IMR-90 (cell line): ENCODE measurements at regions not wholly inside any gene's neighbourhood (a gene's known extent, or its start where the extent isn't known, plus 50 kb on each side); places are given as distances from the start of the nearest gene placed in this dataset.

Experiments used
- ATAC-seq: fragments of 200-7000 bp; cut with Tn5 transposase; 2 replicates; pipeline ENCODE4 v1.9.1; 2020; ENCODE audit warnings: low read depth, mild to moderate bottlenecking, moderate library complexity
- BruUV-seq: library from RNA; stranded (reverse); fragments of 400-500 nt; replicated peaks from 2 replicates; lab custom pipeline; 2021; lab: Mats Ljungman, UMichigan
- CTCF ChIA-PET: fragments of 300-600 bp; formaldehyde crosslinking; extraction: SDS; loops from one replicate; lab custom pipeline; 2021; ENCODE audit warnings: antibody characterized with exemption; lab: Yijun Ruan, JAX
- POLR2A ChIA-PET: fragments of 300-600 bp; sonication (Branson Sonifier 250); formaldehyde crosslinking; loops from one replicate; lab custom pipeline; 2022; ENCODE audit warnings: antibody characterized with exemption; ENCODE audit not compliant: unreplicated experiment; lab: Charles Lee
- DNase-seq: peaks from one replicate; pipeline ENCODE4 v3.0.0; 2013
- H2AFZ ChIP-seq: replicated peaks from 2 replicates; pipeline ENCODE3; 2013; ENCODE audit warnings: low read length, mild to moderate bottlenecking; ENCODE audit not compliant: poor library complexity
- H2AK5ac ChIP-seq: 2 replicates; pipeline ENCODE4 v1.6.1; 2013; ENCODE audit warnings: low read depth, low read length, inconsistent platforms
- H2AK9ac ChIP-seq: replicated peaks from 2 replicates; pipeline ENCODE3; 2013; ENCODE audit warnings: mild to moderate bottlenecking, low read depth, low read length, moderate library complexity; ENCODE audit not compliant: poor library complexity
- H2BK120ac ChIP-seq: 2 replicates; pipeline ENCODE4 v1.6.1; 2013; ENCODE audit warnings: low read depth, low read length, inconsistent platforms
- H2BK15ac ChIP-seq: 3 replicates; pipeline ENCODE4 v1.6.1; 2013; ENCODE audit warnings: low read depth, low read length, inconsistent platforms
- H2BK20ac ChIP-seq: 2 replicates; pipeline ENCODE4 v1.6.1; 2013; ENCODE audit warnings: low read depth, mild to moderate bottlenecking, inconsistent platforms, low read length, moderate library complexity
- H2BK5ac ChIP-seq: 2 replicates; pipeline ENCODE4 v1.6.1; 2013; ENCODE audit warnings: mild to moderate bottlenecking, low read depth, low read length, inconsistent platforms; ENCODE audit not compliant: poor library complexity, severe bottlenecking
- H3K14ac ChIP-seq: replicated peaks from 2 replicates; pipeline ENCODE4 v1.6.1; 2013; ENCODE audit warnings: low read depth, low read length, inconsistent platforms
- H3K18ac ChIP-seq: 2 replicates; pipeline ENCODE4 v1.6.1; 2013; ENCODE audit warnings: low read depth, low read length, control low read depth
- H3K23ac ChIP-seq: 2 replicates; pipeline ENCODE4 v1.6.1; 2013; ENCODE audit warnings: low read depth, low read length, inconsistent platforms
- H3K27ac ChIP-seq: 2 replicates; pipeline ENCODE4 v1.5.1; 2013; ENCODE audit warnings: mild to moderate bottlenecking, control low read depth, low read length; ENCODE audit not compliant: insufficient read depth
- H3K27me3 ChIP-seq: 2 replicates; pipeline ENCODE4 v1.6.1; 2013; ENCODE audit warnings: low read length; ENCODE audit not compliant: control insufficient read depth, insufficient read depth
- H3K36me3 ChIP-seq: 2 replicates; pipeline ENCODE4 v1.6.1; 2013; ENCODE audit warnings: low read length, mixed read lengths; ENCODE audit not compliant: control insufficient read depth, insufficient read depth
- H3K4ac ChIP-seq: 2 replicates; pipeline ENCODE4 v1.6.1; 2013; ENCODE audit warnings: low read depth, low read length, inconsistent platforms
- H3K4me1 ChIP-seq: 2 replicates; pipeline ENCODE4 v1.6.1; 2013; ENCODE audit warnings: low read length, mixed read lengths; ENCODE audit not compliant: control insufficient read depth, insufficient read depth
- H3K4me2 ChIP-seq: 2 replicates; pipeline ENCODE4 v1.6.1; 2013; ENCODE audit warnings: low read depth, mild to moderate bottlenecking, control low read depth, low read length, moderate library complexity
- H3K4me3 ChIP-seq: 2 replicates; pipeline ENCODE4 v1.5.1; 2013; ENCODE audit warnings: low read depth, mild to moderate bottlenecking, control low read depth, low read length, moderate library complexity; ENCODE audit not compliant: insufficient read depth
- H3K56ac ChIP-seq: 2 replicates; pipeline ENCODE4 v1.6.1; 2013; ENCODE audit warnings: low read length, inconsistent platforms; ENCODE audit not compliant: insufficient read depth; ENCODE audit errors: extremely low read depth
- H3K79me1 ChIP-seq, 2 experiments: 2 replicates each; pipeline ENCODE4 v1.6.1; 2013; ENCODE audit warnings: low read length in 2 of 2, inconsistent platforms in 1 of 2, low read depth in 1 of 2
- H3K9ac ChIP-seq: 2 replicates; pipeline ENCODE4 v1.6.1; 2013; ENCODE audit warnings: low read depth, low read length, control low read depth
- H3K9me1 ChIP-seq: 2 replicates; pipeline ENCODE4 v1.6.1; 2013; ENCODE audit warnings: low read length, inconsistent platforms; ENCODE audit not compliant: insufficient read depth
- H3K9me3 ChIP-seq: 2 replicates; pipeline ENCODE4 v1.6.1; 2013; ENCODE audit warnings: low read length; ENCODE audit not compliant: control insufficient read depth, insufficient read depth
- H4K20me1 ChIP-seq: 2 replicates; pipeline ENCODE4 v1.6.1; 2013; ENCODE audit warnings: low read length, inconsistent platforms; ENCODE audit not compliant: insufficient read depth
- H4K5ac ChIP-seq: 2 replicates; pipeline ENCODE4 v1.6.1; 2013; ENCODE audit warnings: mild to moderate bottlenecking, low read depth, low read length, control low read depth
- H4K8ac ChIP-seq, 2 experiments: 2 replicates each; pipeline ENCODE4 v1.6.1; 2013; ENCODE audit warnings: low read depth in 2 of 2, low read length in 2 of 2, control low read depth in 1 of 2, inconsistent platforms in 1 of 2
- H4K91ac ChIP-seq: 2 replicates; pipeline ENCODE4 v1.6.1; 2013; ENCODE audit warnings: low read depth, low read length, inconsistent platforms; ENCODE audit not compliant: insufficient read depth
- BHLHE40 ChIP-seq: fragments of 150-350 bp; IDR thresholded peaks from 2 replicates; pipeline ENCODE4 v1.6.1; 2016; ENCODE audit warnings: mild to moderate bottlenecking, low read depth, low read length
- CEBPB ChIP-seq: IDR thresholded peaks from 2 replicates; pipeline ENCODE4 v1.6.1; 2012; ENCODE audit warnings: low read depth, low read length, improper control_type of control experiment
- CHD1 ChIP-seq: IDR thresholded peaks from 2 replicates; pipeline ENCODE4 v1.6.1; 2012; ENCODE audit warnings: low read depth, low read length, improper control_type of control experiment
- FOS ChIP-seq: fragments of 150-350 bp; IDR thresholded peaks from 2 replicates; pipeline ENCODE4 v1.6.1; 2016; ENCODE audit warnings: low read depth, low read length
- MAFK ChIP-seq: IDR thresholded peaks from 2 replicates; pipeline ENCODE4 v1.6.1; 2012; ENCODE audit warnings: low read depth, low read length, improper control_type of control experiment
- MAZ ChIP-seq: IDR thresholded peaks from 2 replicates; pipeline ENCODE4 v1.6.1; 2012; ENCODE audit warnings: low read depth, mild to moderate bottlenecking, low read length, improper control_type of control experiment, moderate library complexity, borderline replicate concordance
- MXI1 ChIP-seq: IDR thresholded peaks from 2 replicates; pipeline ENCODE4 v1.6.1; 2012; ENCODE audit warnings: low read depth, mild to moderate bottlenecking, low read length, moderate library complexity, borderline replicate concordance
- NFE2L2 ChIP-seq: fragments of 150-350 bp; IDR thresholded peaks from 2 replicates; pipeline ENCODE4 v1.6.1; 2016; ENCODE audit warnings: low read depth, mild to moderate bottlenecking, low read length
- POLR2A ChIP-seq: IDR thresholded peaks from 2 replicates; pipeline ENCODE4 v1.6.1; 2012; ENCODE audit warnings: mild to moderate bottlenecking, low read depth, low read length
- RAD21 ChIP-seq: IDR thresholded peaks from 2 replicates; pipeline ENCODE4 v1.6.1; 2012; ENCODE audit warnings: low read length, improper control_type of control experiment
- RCOR1 ChIP-seq: IDR thresholded peaks from 2 replicates; pipeline ENCODE4 v1.6.1; 2012; ENCODE audit warnings: mild to moderate bottlenecking, low read length, improper control_type of control experiment; ENCODE audit not compliant: insufficient replicate concordance
- RFX5 ChIP-seq: IDR thresholded peaks from 2 replicates; pipeline ENCODE4 v1.8.0; 2012; ENCODE audit warnings: low read depth, mild to moderate bottlenecking, low read length, moderate library complexity
- SMC3 ChIP-seq: fragments of 150-350 bp; IDR thresholded peaks from 2 replicates; pipeline ENCODE4 v1.6.1; 2016; ENCODE audit warnings: low read depth, mild to moderate bottlenecking, antibody characterized with exemption, low read length, moderate library complexity
- WGBS, 2 experiments: methylation state at CpG; one replicate each; pipeline versions ENCODE4 v1.1.5 to v1.1.7; 2013; ENCODE audit warnings: missing lambda C conversion rate in 2 of 2; ENCODE audit not compliant: insufficient read length in 1 of 2; ENCODE audit errors: extremely low coverage in 2 of 2; 5-methylcytosine and 5-hydroxymethylcytosine counted together
- dilution Hi-C: fragments of 300-500 bp; cut with HindIII; formaldehyde crosslinking; loops from one replicate; pipeline ENCODE4 v1.14.3; 2018; ENCODE audit warnings: low sequenced_read_pairs; ENCODE audit not compliant: unreplicated experiment
- in situ Hi-C: fragments of 300-500 bp; cut with MboI; formaldehyde crosslinking; loops from 3 replicates; pipeline ENCODE4 v1.14.3; 2019; ENCODE audit warnings: low sequenced_read_pairs, inconsistent platforms, mixed read lengths
- intact Hi-C: fragments of 100-400 bp; cut with micrococcal nuclease; formaldehyde crosslinking; loops from 2 replicates; pipeline ENCODE4 v1.10.0; 2022
- TF ChIP-seq, protein P1 (sequence below): fragments of 150-350 bp; IDR thresholded peaks from 2 replicates; pipeline ENCODE4 v1.6.1; 2016; ENCODE audit warnings: low read depth, mild to moderate bottlenecking, low read length, moderate library complexity, borderline replicate concordance
- TF ChIP-seq, protein P2 (sequence below): conservative IDR thresholded peaks from 2 replicates; pipeline ENCODE4 v1.5.1; 2012; ENCODE audit warnings: mild to moderate bottlenecking, low read depth, low read length, improper control_type of control experiment
- TF ChIP-seq, protein P3 (sequence below): fragments of 150-350 bp; IDR thresholded peaks from 2 replicates; pipeline ENCODE4 v1.6.1; 2017; ENCODE audit warnings: mild to moderate bottlenecking, antibody characterized with exemption, low read length, low read depth

DNA sequence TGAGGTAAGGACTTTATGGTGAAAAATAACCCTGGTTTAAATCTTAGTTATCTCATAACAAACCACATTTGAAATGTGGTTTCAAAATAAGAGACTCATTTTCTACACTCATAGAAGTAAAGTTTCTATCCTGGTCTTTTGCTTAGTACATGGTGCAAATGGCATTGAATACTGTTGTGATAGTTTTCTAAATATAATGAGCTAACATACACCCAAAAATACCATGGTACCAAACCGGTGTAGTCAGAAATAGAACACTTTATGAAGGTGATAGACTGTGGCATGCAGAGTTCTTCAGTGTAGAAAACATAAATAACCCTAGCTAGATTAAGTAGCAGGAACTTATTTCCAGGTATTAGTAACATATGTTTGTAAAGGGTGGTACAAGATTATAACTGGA lies 629.4 kb downstream of the PLOD2 start:
- dilution Hi-C loops (no loop called here), intact Hi-C loops (no loop called here), in situ Hi-C loops (no loop called here)

More for the DNA sequence above, 629.4 kb downstream of the PLOD2 start:
- H2BK15ac ChIP-seq: no peak overlapping the region
- H3K4me3 ChIP-seq: no peak overlapping the region
- H4K91ac ChIP-seq: no peak overlapping the region
- no peak overlapping the region for H4K5ac ChIP-seq
- DNase-seq (no peak), ATAC-seq (no peak)
- no peak overlapping the region for H3K9ac ChIP-seq
- no peaks in the 10 kb centered on the region for H3K4me1 ChIP-seq
- H3K18ac ChIP-seq: no peak overlapping the region
- no peak overlapping the region for H2AK5ac ChIP-seq
- no peak overlapping the region for H2BK120ac ChIP-seq
- no peak overlapping the region for H3K27ac ChIP-seq
- H3K14ac ChIP-seq: no peak overlapping the region
- no peak overlapping the region for H3K23ac ChIP-seq
- ChIA-PET CTCF (no interaction called here), POLR2A (no interaction called here)
- H2BK5ac ChIP-seq: no peak overlapping the region
- H2AK9ac ChIP-seq: no peak overlapping the region
- H2AFZ ChIP-seq: no peak overlapping the region
- no peak overlapping the region for H2BK20ac ChIP-seq
- no peak overlapping the region for H3K4ac ChIP-seq
- no peaks in the 10 kb centered on the region for H3K9me3 ChIP-seq
- H3K36me3 ChIP-seq: no peaks in the 10 kb centered on the region
- H4K8ac ChIP-seq: no peak overlapping the region
- no peaks in the 10 kb centered on the region for H3K27me3 ChIP-seq
- no peak for TF ChIP-seq MXI1
- TF ChIP-seq FOS: no peak
- TF ChIP-seq RCOR1: no peak
- TF ChIP-seq, protein P1, sequence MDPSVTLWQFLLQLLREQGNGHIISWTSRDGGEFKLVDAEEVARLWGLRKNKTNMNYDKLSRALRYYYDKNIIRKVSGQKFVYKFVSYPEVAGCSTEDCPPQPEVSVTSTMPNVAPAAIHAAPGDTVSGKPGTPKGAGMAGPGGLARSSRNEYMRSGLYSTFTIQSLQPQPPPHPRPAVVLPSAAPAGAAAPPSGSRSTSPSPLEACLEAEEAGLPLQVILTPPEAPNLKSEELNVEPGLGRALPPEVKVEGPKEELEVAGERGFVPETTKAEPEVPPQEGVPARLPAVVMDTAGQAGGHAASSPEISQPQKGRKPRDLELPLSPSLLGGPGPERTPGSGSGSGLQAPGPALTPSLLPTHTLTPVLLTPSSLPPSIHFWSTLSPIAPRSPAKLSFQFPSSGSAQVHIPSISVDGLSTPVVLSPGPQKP: no peak
- TF ChIP-seq MAZ: no peak
- TF ChIP-seq NFE2L2: no peak
- TF ChIP-seq, protein P2, sequence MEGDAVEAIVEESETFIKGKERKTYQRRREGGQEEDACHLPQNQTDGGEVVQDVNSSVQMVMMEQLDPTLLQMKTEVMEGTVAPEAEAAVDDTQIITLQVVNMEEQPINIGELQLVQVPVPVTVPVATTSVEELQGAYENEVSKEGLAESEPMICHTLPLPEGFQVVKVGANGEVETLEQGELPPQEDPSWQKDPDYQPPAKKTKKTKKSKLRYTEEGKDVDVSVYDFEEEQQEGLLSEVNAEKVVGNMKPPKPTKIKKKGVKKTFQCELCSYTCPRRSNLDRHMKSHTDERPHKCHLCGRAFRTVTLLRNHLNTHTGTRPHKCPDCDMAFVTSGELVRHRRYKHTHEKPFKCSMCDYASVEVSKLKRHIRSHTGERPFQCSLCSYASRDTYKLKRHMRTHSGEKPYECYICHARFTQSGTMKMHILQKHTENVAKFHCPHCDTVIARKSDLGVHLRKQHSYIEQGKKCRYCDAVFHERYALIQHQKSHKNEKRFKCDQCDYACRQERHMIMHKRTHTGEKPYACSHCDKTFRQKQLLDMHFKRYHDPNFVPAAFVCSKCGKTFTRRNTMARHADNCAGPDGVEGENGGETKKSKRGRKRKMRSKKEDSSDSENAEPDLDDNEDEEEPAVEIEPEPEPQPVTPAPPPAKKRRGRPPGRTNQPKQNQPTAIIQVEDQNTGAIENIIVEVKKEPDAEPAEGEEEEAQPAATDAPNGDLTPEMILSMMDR: no peak
- TF ChIP-seq SMC3: no peak
- no peak for TF ChIP-seq CEBPB
- no peak for TF ChIP-seq RFX5
- no peak for TF ChIP-seq BHLHE40
- TF ChIP-seq CHD1: no peak
- no peak for TF ChIP-seq POLR2A
- TF ChIP-seq, protein P3, sequence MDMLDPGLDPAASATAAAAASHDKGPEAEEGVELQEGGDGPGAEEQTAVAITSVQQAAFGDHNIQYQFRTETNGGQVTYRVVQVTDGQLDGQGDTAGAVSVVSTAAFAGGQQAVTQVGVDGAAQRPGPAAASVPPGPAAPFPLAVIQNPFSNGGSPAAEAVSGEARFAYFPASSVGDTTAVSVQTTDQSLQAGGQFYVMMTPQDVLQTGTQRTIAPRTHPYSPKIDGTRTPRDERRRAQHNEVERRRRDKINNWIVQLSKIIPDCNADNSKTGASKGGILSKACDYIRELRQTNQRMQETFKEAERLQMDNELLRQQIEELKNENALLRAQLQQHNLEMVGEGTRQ: no peak
- TF ChIP-seq RAD21: no peak
- no peak for TF ChIP-seq MAFK
- H3K4me2 ChIP-seq: no peak overlapping the region
- WGBS, 2 experiments: no CpG with 5 or more reads among the region's 1 CpG
- H3K9me1 ChIP-seq: no peaks in the 10 kb centered on the region
- BruUV-seq: no TSS peak
- H3K79me1 ChIP-seq: no peaks in the 10 kb centered on the region
- H3K56ac ChIP-seq: no peak overlapping the region
- no peaks in the 10 kb centered on the region for H4K20me1 ChIP-seq
